Heart left ventricle (tissue), 13 donors: ENCODE measurements at regions not wholly inside any gene's neighbourhood (a gene's known extent, or its start where the extent isn't known, plus 50 kb on each side); places are given as distances from the start of the nearest gene placed in this dataset.

Experiments
- CTCF ChIP-seq, 12 donors: fragments of 200-600 bp; sonication (generic) in 4 of 12; IDR thresholded peaks; one replicate each; pipeline versions ENCODE4 v1.5.0 to v1.8.0; 2018 to 2022; ENCODE audit warnings: antibody characterized with exemption in 12 of 12, mild to moderate bottlenecking in 5 of 12
- POLR2A ChIP-seq, 2 donors: fragments of 450-650 bp; IDR thresholded peaks; one replicate each; pipeline ENCODE4 v1.6.1; 2017; ENCODE audit warnings: antibody characterized with exemption in 2 of 2, mild to moderate bottlenecking in 2 of 2, moderate library complexity in 2 of 2
- donor health status: ischemic (EF 13 %, LVEDD 7.1; RV severe dilation, severe dysfunction).
- donor health status: DM: no; HTN: yes; CAD: no.
- donor health status: DM: no; HTN: no; CAD: no.
- donor health status: ischemic (EF 25% LVEDD 6.9; RV normal size, moderate dysfunction).
- donor health status: ischemic (EF 25% LVEDD 5.7; RV mildly dilated, moderate dysfunction).
- donor health status: ischemic (EF 35%, LVEDD 5.7; RV mildly dilated, moderate dysfunction).
- donor health status: nonischemic (EF 11% LVEDD 7.7; RV severe dilation, severe dysfunction).
- donor health status: DM: yes; HTN: yes; CAD: no.
- donor health status: PGD.
- donor health status: ischemic (EF 29% LVEDD 5.4; RV normal size, mild dysfunction).
- donor health status: nonischemic (EF 23%, LVEDD 6.1; RV moderate dilation, normal function).

GRCh38 chr4:62912531-62912930 lies 1496.7 kb downstream of the TECRL start:
- TF ChIP-seq POLR2A (IDR thresholded peaks at IDR 0.05) (no peak), CTCF (IDR thresholded peaks at IDR 0.05) (no peak)
